Neural cell (in vitro differentiated cells): ENCODE measurements at regions not wholly inside any gene's neighbourhood (a gene's known extent, or its start where the extent isn't known, plus 50 kb on each side); places are given as distances from the start of the nearest gene placed in this dataset.

Experiments used
- H2AFZ ChIP-seq: fragments of 200-600, 300-800 bp; sonication (generic), shearing (Covaris generic); 2 replicates; pipeline ENCODE4 v1.6.0; 2014; ENCODE audit warnings: low read depth, mild to moderate bottlenecking, antibody characterized with exemption, low read length, moderate library complexity
- H3F3A ChIP-seq: fragments of 200-600 bp; shearing (Covaris generic); 2 replicates; pipeline ENCODE4 v1.6.1; 2016; ENCODE audit warnings: mild to moderate bottlenecking, moderate library complexity, mixed read lengths, antibody characterized with exemption, low read length; ENCODE audit not compliant: insufficient read depth, poor library complexity, severe bottlenecking
- H3K27ac ChIP-seq: fragments of 200-600, 300-800 bp; sonication (generic), shearing (Covaris generic); 2 replicates; pipeline ENCODE4 v1.5.1; 2014; ENCODE audit warnings: mild to moderate bottlenecking, low read length, moderate library complexity
- H3K27me3 ChIP-seq: fragments of 300-800, 200-600 bp; sonication (generic), shearing (Covaris generic); 2 replicates; pipeline ENCODE4 v1.6.0; 2014; ENCODE audit warnings: mild to moderate bottlenecking, low read depth, low read length, moderate library complexity; ENCODE audit not compliant: insufficient read depth
- H3K36me3 ChIP-seq: fragments of 300-800, 200-600 bp; sonication (generic), shearing (Covaris generic); 2 replicates; pipeline ENCODE4 v1.5.1; 2014; ENCODE audit warnings: mild to moderate bottlenecking, antibody characterized with exemption, low read length, moderate library complexity; ENCODE audit not compliant: insufficient read depth
- H3K4me2 ChIP-seq: fragments of 300-800, 200-600 bp; sonication (generic), shearing (Covaris generic); 2 replicates; pipeline ENCODE4 v1.6.0; 2014; ENCODE audit warnings: mild to moderate bottlenecking, low read length
- H3K4me3 ChIP-seq: fragments of 300-800, 200-600 bp; sonication (generic), shearing (Covaris generic); 2 replicates; pipeline ENCODE4 v1.5.1; 2014; ENCODE audit warnings: mild to moderate bottlenecking, low read length, moderate library complexity
- H3K79me2 ChIP-seq: fragments of 200-600 bp; shearing (Covaris generic); replicated peaks from 2 replicates; pipeline ENCODE4 v1.6.0; 2014; ENCODE audit warnings: mild to moderate bottlenecking, low read length, moderate library complexity; ENCODE audit not compliant: insufficient read depth
- H3K9ac ChIP-seq: fragments of 300-800, 200-600 bp; sonication (generic), shearing (Covaris generic); 2 replicates; pipeline ENCODE4 v1.6.1; 2016; ENCODE audit warnings: mild to moderate bottlenecking, low read length, mixed read lengths
- H3K9me2 ChIP-seq: fragments of 200-600 bp; shearing (Covaris generic); 2 replicates; pipeline ENCODE4 v1.6.1; 2016; ENCODE audit warnings: mild to moderate bottlenecking, low read length, mixed read lengths; ENCODE audit not compliant: insufficient read depth
- H3K9me3 ChIP-seq: fragments of 200-600, 300-800 bp; sonication (generic), shearing (Covaris generic); 2 replicates; pipeline ENCODE4 v1.6.1; 2016; ENCODE audit warnings: mild to moderate bottlenecking, mixed run types, low read length, moderate library complexity, mixed read lengths
- H4K20me1 ChIP-seq: fragments of 200-600 bp; shearing (Covaris generic); 2 replicates; pipeline ENCODE4 v1.6.1; 2016; ENCODE audit warnings: mild to moderate bottlenecking, mixed run types; ENCODE audit not compliant: insufficient read depth
- EP300 ChIP-seq: fragments of 450-650 bp; conservative IDR thresholded peaks from 2 replicates; pipeline ENCODE4 v1.6.1; 2014; ENCODE audit warnings: antibody characterized with exemption, mild to moderate bottlenecking, moderate library complexity; ENCODE audit not compliant: poor library complexity, severe bottlenecking
- EZH2 ChIP-seq: fragments of 200-600, 300-800 bp; shearing (Covaris generic), sonication (generic); IDR thresholded peaks from 2 replicates; pipeline ENCODE4 v1.6.1; 2014; ENCODE audit warnings: antibody characterized with exemption, low read length, borderline replicate concordance, mild to moderate bottlenecking; ENCODE audit not compliant: insufficient read depth, poor library complexity, severe bottlenecking
- MXI1 ChIP-seq: fragments of 450-650 bp; conservative IDR thresholded peaks from 2 replicates; pipeline ENCODE4 v1.6.1; 2014; ENCODE audit warnings: antibody characterized with exemption, mild to moderate bottlenecking; ENCODE audit not compliant: poor library complexity, severe bottlenecking
- POLR2AphosphoS5 ChIP-seq: IDR thresholded peaks from 2 replicates; pipeline ENCODE4 v1.6.1; 2012
- RAD21 ChIP-seq: fragments of 450-650 bp; conservative IDR thresholded peaks from 2 replicates; pipeline ENCODE4 v1.6.1; 2014; ENCODE audit warnings: antibody characterized with exemption, mild to moderate bottlenecking, moderate library complexity
- SMC3 ChIP-seq: fragments of 450-650 bp; conservative IDR thresholded peaks from 2 replicates; pipeline ENCODE4 v1.6.1; 2014; ENCODE audit warnings: antibody characterized with exemption, mild to moderate bottlenecking, moderate library complexity; ENCODE audit not compliant: poor library complexity
- TAF1 ChIP-seq: IDR thresholded peaks from 2 replicates; pipeline ENCODE4 v1.6.1; 2012; ENCODE audit warnings: low read depth
- TF ChIP-seq, protein P1 (sequence below): IDR thresholded peaks from 2 replicates; pipeline ENCODE4 v1.6.1; 2012; ENCODE audit warnings: borderline replicate concordance
- TF ChIP-seq, protein P2 (sequence below): fragments of 450-650 bp; IDR thresholded peaks from 2 replicates; pipeline ENCODE4 v1.5.1; 2014; ENCODE audit warnings: antibody characterized with exemption, mild to moderate bottlenecking, moderate library complexity; ENCODE audit not compliant: poor library complexity, severe bottlenecking

DNA sequence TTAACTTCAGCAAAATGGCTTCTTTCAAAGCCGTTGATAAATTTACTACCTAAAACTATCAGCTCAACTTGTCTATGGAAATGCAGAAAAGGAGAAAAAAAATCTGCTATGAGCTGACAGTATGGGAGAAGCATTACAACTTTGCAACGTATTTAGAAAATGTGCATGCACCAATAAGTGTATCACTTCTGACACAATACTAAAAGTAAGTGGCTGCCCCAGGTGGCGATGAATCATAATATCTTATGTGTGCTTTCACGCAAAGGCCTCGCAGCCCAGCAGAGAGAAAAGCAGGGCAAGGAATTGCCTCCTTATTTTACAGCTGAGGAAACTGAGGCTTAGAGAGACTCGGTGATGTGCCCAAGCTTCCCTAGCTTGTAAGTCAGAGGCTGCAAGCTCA lies 101.8 kb downstream of the SALL1 start:
- H2AFZ ChIP-seq, result no peak overlapping the region
- H4K20me1 ChIP-seq, result no peaks in the 10 kb centered on the region
- no peak overlapping the region for H3K4me2 ChIP-seq
- no peaks in the 10 kb centered on the region for H3K9me3 ChIP-seq
- H3F3A ChIP-seq, result no peaks in the 10 kb centered on the region
- no peaks in the 10 kb centered on the region for H3K79me2 ChIP-seq
- no peak overlapping the region for H3K9ac ChIP-seq
- no peak overlapping the region for H3K27ac ChIP-seq
- H3K4me3 ChIP-seq, result no peak overlapping the region
- H3K36me3 ChIP-seq, result no peaks in the 10 kb centered on the region
- TF ChIP-seq, protein P1, sequence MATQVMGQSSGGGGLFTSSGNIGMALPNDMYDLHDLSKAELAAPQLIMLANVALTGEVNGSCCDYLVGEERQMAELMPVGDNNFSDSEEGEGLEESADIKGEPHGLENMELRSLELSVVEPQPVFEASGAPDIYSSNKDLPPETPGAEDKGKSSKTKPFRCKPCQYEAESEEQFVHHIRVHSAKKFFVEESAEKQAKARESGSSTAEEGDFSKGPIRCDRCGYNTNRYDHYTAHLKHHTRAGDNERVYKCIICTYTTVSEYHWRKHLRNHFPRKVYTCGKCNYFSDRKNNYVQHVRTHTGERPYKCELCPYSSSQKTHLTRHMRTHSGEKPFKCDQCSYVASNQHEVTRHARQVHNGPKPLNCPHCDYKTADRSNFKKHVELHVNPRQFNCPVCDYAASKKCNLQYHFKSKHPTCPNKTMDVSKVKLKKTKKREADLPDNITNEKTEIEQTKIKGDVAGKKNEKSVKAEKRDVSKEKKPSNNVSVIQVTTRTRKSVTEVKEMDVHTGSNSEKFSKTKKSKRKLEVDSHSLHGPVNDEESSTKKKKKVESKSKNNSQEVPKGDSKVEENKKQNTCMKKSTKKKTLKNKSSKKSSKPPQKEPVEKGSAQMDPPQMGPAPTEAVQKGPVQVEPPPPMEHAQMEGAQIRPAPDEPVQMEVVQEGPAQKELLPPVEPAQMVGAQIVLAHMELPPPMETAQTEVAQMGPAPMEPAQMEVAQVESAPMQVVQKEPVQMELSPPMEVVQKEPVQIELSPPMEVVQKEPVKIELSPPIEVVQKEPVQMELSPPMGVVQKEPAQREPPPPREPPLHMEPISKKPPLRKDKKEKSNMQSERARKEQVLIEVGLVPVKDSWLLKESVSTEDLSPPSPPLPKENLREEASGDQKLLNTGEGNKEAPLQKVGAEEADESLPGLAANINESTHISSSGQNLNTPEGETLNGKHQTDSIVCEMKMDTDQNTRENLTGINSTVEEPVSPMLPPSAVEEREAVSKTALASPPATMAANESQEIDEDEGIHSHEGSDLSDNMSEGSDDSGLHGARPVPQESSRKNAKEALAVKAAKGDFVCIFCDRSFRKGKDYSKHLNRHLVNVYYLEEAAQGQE, result no peak
- TF ChIP-seq POLR2AphosphoS5 (no peak), MXI1 (no peak), RAD21 (no peak), EZH2 (no peak), TAF1 (no peak), EP300 (no peak), SMC3 (no peak)
- TF ChIP-seq, protein P2, sequence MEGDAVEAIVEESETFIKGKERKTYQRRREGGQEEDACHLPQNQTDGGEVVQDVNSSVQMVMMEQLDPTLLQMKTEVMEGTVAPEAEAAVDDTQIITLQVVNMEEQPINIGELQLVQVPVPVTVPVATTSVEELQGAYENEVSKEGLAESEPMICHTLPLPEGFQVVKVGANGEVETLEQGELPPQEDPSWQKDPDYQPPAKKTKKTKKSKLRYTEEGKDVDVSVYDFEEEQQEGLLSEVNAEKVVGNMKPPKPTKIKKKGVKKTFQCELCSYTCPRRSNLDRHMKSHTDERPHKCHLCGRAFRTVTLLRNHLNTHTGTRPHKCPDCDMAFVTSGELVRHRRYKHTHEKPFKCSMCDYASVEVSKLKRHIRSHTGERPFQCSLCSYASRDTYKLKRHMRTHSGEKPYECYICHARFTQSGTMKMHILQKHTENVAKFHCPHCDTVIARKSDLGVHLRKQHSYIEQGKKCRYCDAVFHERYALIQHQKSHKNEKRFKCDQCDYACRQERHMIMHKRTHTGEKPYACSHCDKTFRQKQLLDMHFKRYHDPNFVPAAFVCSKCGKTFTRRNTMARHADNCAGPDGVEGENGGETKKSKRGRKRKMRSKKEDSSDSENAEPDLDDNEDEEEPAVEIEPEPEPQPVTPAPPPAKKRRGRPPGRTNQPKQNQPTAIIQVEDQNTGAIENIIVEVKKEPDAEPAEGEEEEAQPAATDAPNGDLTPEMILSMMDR, result no peak
- no peaks in the 10 kb centered on the region for H3K27me3 ChIP-seq
- H3K9me2 ChIP-seq, result no peaks in the 10 kb centered on the region

DNA sequence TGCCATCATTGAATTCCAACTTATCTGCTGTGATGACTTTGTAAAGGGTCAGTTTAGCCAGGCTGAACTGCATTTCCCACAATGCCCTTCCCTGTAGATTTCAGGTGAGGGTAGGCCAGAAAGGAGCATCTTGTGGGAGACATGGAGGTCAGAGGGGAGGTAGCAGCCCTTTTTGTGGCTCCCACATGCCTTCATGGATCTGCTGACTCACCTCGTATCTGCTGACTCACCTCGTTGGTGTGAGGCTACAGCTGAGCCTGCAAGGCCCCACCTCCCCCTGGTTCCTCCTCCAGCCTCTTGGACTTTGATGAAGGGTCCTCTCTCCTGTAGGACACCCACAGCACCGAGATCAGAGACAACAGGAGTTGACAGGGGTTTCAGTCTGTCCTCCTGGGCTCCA lies 102.5 kb downstream of the SALL1 start:
- H3K4me3 ChIP-seq, result no peak overlapping the region
- H3K4me2 ChIP-seq, result no peak overlapping the region
- H3K27ac ChIP-seq, result no peak overlapping the region
- H2AFZ ChIP-seq, result no peak overlapping the region
- H3K9ac ChIP-seq, result no peak overlapping the region
- no peaks in the 10 kb centered on the region for H3K9me3 ChIP-seq
- no peaks in the 10 kb centered on the region for H4K20me1 ChIP-seq
- TF ChIP-seq, protein P2, result no peak
- no peak for TF ChIP-seq EZH2
- TF ChIP-seq EP300, result no peak
- TF ChIP-seq POLR2AphosphoS5, result no peak
- no peak for TF ChIP-seq TAF1
- TF ChIP-seq RAD21, result no peak
- TF ChIP-seq, protein P1, result no peak
- no peak for TF ChIP-seq SMC3
- no peaks in the 10 kb centered on the region for H3F3A ChIP-seq
- no peaks in the 10 kb centered on the region for H3K36me3 ChIP-seq
- H3K9me2 ChIP-seq, result no peaks in the 10 kb centered on the region
- H3K27me3 ChIP-seq, result no peaks in the 10 kb centered on the region
- no peaks in the 10 kb centered on the region for H3K79me2 ChIP-seq
